Skeletal muscle tissue (tissue), 3 donors: ENCODE measurements at regions not wholly inside any gene's neighbourhood (a gene's known extent, or its start where the extent isn't known, plus 50 kb on each side); places are given as distances from the start of the nearest gene placed in this dataset.
"Not testable (repeated sequence)": the region's sequence is repeated elsewhere in the genome, so short reads cannot be mapped to it uniquely, and the experiment has no call there.

Experiments used
- H3K27ac ChIP-seq: one replicate; pipeline ENCODE4 v1.7.0; 2013; ENCODE audit warnings: mild to moderate bottlenecking, low read depth, low read length, inconsistent platforms
- H3K27me3 ChIP-seq, 3 donors: one replicate each; pipeline ENCODE4 v1.7.0; 2013; ENCODE audit warnings: low read length in 3 of 3; ENCODE audit not compliant: control insufficient read depth in 3 of 3, insufficient read depth in 3 of 3
- H3K36me3 ChIP-seq, 3 donors: one replicate each; pipeline ENCODE4 v1.7.0; 2013; ENCODE audit warnings: low read length in 3 of 3; ENCODE audit not compliant: control insufficient read depth in 3 of 3, insufficient read depth in 3 of 3
- H3K4me1 ChIP-seq, 3 donors: one replicate each; pipeline ENCODE4 v1.7.0; 2013; ENCODE audit warnings: low read length in 3 of 3, mild to moderate bottlenecking in 3 of 3; ENCODE audit not compliant: control insufficient read depth in 3 of 3, insufficient read depth in 3 of 3
- H3K4me3 ChIP-seq, 3 donors: one replicate each; pipeline ENCODE4 v1.7.0; 2013; ENCODE audit warnings: low read length in 3 of 3
- H3K9ac ChIP-seq, 3 donors: one replicate each; pipeline ENCODE4 v1.7.0; 2013; ENCODE audit warnings: low read length in 3 of 3, mild to moderate bottlenecking in 3 of 3, moderate library complexity in 2 of 3, low read depth in 1 of 3
- H3K9me3 ChIP-seq, 3 donors: one replicate each; pipeline ENCODE4 v1.7.0; 2013; ENCODE audit warnings: low read length in 3 of 3; ENCODE audit not compliant: control insufficient read depth in 3 of 3
- donor health status: Osteomylitis.

- H3K9me3 ChIP-seq, result peaks cover 0 to 2% (median 0%) of the 10 kb centered on the region in 3 donors
- H3K27ac ChIP-seq, result no peak overlapping the region
- no peak overlapping the region for H3K9ac ChIP-seq
- no peak overlapping the region for H3K4me3 ChIP-seq
- H3K36me3 ChIP-seq, result no peaks in the 10 kb centered on the region
- no peaks in the 10 kb centered on the region for H3K4me1 ChIP-seq
- no peaks in the 10 kb centered on the region for H3K27me3 ChIP-seq
Observed at GRCh38 chr14:59044707-59045106, 143.8 kb upstream of the DAAM1 start.

- Histone ChIP-seq H3K27me3 (no peaks in the 10 kb centered on the region), H3K4me1 (no peaks in the 10 kb centered on the region), H3K9ac (no peak overlapping the region), H3K4me3 (no peak overlapping the region), H3K9me3 (peaks cover 0 to 2% (median 0%) of the 10 kb centered on the region in 3 donors), H3K36me3 (no peaks in the 10 kb centered on the region), H3K27ac (no peak overlapping the region)
Observed at GRCh38 chr14:59046746-59047145, 141.7 kb upstream of the DAAM1 start.

GRCh38 chr14:59055006-59055405, 133.5 kb upstream of the DAAM1 start:
- Histone ChIP-seq H3K27me3 (no peaks in the 10 kb centered on the region), H3K36me3 (no peaks in the 10 kb centered on the region), H3K9ac (no peak overlapping the region), H3K27ac (no peak overlapping the region), H3K9me3 (no peaks in the 10 kb centered on the region), H3K4me3 (no peak overlapping the region), H3K4me1 (no peaks in the 10 kb centered on the region)

- Histone ChIP-seq H3K4me1 (no peaks in the 10 kb centered on the region), H3K4me3 (no peak overlapping the region), H3K36me3 (no peaks in the 10 kb centered on the region), H3K9me3 (no peaks in the 10 kb centered on the region), H3K9ac (no peak overlapping the region), H3K27me3 (no peaks in the 10 kb centered on the region), H3K27ac (no peak overlapping the region)
Observed at GRCh38 chr14:59055439-59056045, 132.9 kb upstream of the DAAM1 start.

GRCh38 chr14:59057551-59057950, 130.9 kb upstream of the DAAM1 start:
- no peaks in the 10 kb centered on the region for H3K4me1 ChIP-seq
- H3K9me3 ChIP-seq, result no peaks in the 10 kb centered on the region
- no peaks in the 10 kb centered on the region for H3K36me3 ChIP-seq
- no peak overlapping the region for H3K9ac ChIP-seq
- no peaks in the 10 kb centered on the region for H3K27me3 ChIP-seq
- H3K4me3 ChIP-seq, result no peak overlapping the region
- H3K27ac ChIP-seq, result no peak overlapping the region

- H3K4me3 ChIP-seq, H3K27me3 ChIP-seq, H3K9ac ChIP-seq, H3K27ac ChIP-seq, H3K9me3 ChIP-seq, H3K36me3 ChIP-seq, H3K4me1 ChIP-seq: not testable (repeated sequence)
Observed at GRCh38 chr14:59058776-59059175, 129.7 kb upstream of the DAAM1 start.

GRCh38 chr14:59060841-59061240, 127.6 kb upstream of the DAAM1 start:
- Histone ChIP-seq H3K4me1 (no peaks in the 10 kb centered on the region), H3K9me3 (no peaks in the 10 kb centered on the region), H3K36me3 (no peaks in the 10 kb centered on the region), H3K4me3 (no peak overlapping the region), H3K27me3 (no peaks in the 10 kb centered on the region), H3K9ac (no peak overlapping the region), H3K27ac (no peak overlapping the region)

- Histone ChIP-seq H3K36me3 (no peaks in the 10 kb centered on the region), H3K27me3 (no peaks in the 10 kb centered on the region), H3K27ac (no peak overlapping the region), H3K4me3 (no peak overlapping the region), H3K9me3 (peaks cover 0 to 3% (median 0%) of the 10 kb centered on the region in 3 donors), H3K4me1 (no peaks in the 10 kb centered on the region), H3K9ac (no peak overlapping the region)
Observed at GRCh38 chr14:59061292-59061691, 127.2 kb upstream of the DAAM1 start.

- Histone ChIP-seq H3K36me3 (no peaks in the 10 kb centered on the region), H3K4me1 (no peaks in the 10 kb centered on the region), H3K27ac (no peak overlapping the region), H3K9me3 (peaks cover 0 to 3% (median 0%) of the 10 kb centered on the region in 3 donors), H3K4me3 (no peak overlapping the region), H3K9ac (no peak overlapping the region), H3K27me3 (no peaks in the 10 kb centered on the region)
Observed at GRCh38 chr14:59063259-59063658, 125.2 kb upstream of the DAAM1 start.

GRCh38 chr14:59067127-59067894, 121.2 kb upstream of the DAAM1 start:
- Histone ChIP-seq H3K4me3 (no peak overlapping the region), H3K4me1 (no peaks in the 10 kb centered on the region), H3K27ac (no peak overlapping the region), H3K9me3 (peaks cover 0 to 3% (median 0%) of the 10 kb centered on the region in 3 donors), H3K36me3 (no peaks in the 10 kb centered on the region), H3K27me3 (no peaks in the 10 kb centered on the region), H3K9ac (no peak overlapping the region)
